NT2/D1 (cell line): ENCODE measurements at regions not wholly inside any gene's neighbourhood (a gene's known extent, or its start where the extent isn't known, plus 50 kb on each side); places are given as distances from the start of the nearest gene placed in this dataset.

ENCODE experiments used
- DNase-seq: peaks from one replicate; pipeline ENCODE4 v3.0.0-alpha.2; 2011; ENCODE audit warnings: low read depth, low spot score
- H3K27me3 ChIP-seq: 2 replicates; pipeline ENCODE4 v1.6.0; 2011; ENCODE audit warnings: mild to moderate bottlenecking; ENCODE audit not compliant: insufficient read length, insufficient read depth
- H3K36me3 ChIP-seq: 2 replicates; pipeline ENCODE4 v1.6.1; 2011; ENCODE audit warnings: mild to moderate bottlenecking, low read length, mixed read lengths; ENCODE audit not compliant: insufficient read depth, insufficient read length
- H3K4me1 ChIP-seq: 2 replicates; pipeline ENCODE4 v1.5.1; 2011; ENCODE audit not compliant: insufficient read depth, insufficient read length
- H3K4me3 ChIP-seq: 2 replicates; pipeline ENCODE4 v1.5.1; 2011; ENCODE audit warnings: low read depth; ENCODE audit not compliant: insufficient read length
- H3K9ac ChIP-seq: 2 replicates; pipeline ENCODE4 v1.6.0; 2011; ENCODE audit warnings: low read depth; ENCODE audit not compliant: insufficient read length
- H3K9me3 ChIP-seq: 2 replicates; pipeline ENCODE4 v1.5.1; 2011; ENCODE audit warnings: mild to moderate bottlenecking, low read length; ENCODE audit not compliant: insufficient read depth
- SUZ12 ChIP-seq: IDR thresholded peaks from 2 replicates; pipeline ENCODE4 v1.6.1; 2011; ENCODE audit not compliant: insufficient read length, insufficient read depth; ENCODE audit errors: extremely low read depth
- YY1 ChIP-seq: IDR thresholded peaks from 2 replicates; pipeline ENCODE4 v1.6.1; 2011; ENCODE audit not compliant: insufficient read length, insufficient read depth
- ZNF274 ChIP-seq: IDR thresholded peaks from 2 replicates; pipeline ENCODE4 v1.6.1; 2011; ENCODE audit warnings: mild to moderate bottlenecking, low read depth, low read length

GRCh38 chr16:86035906-86036305 is 136.9 kb downstream of the IRF8 start:
- Histone ChIP-seq H3K4me1 (peaks cover 29% of the 10 kb centered on the region), H3K9me3 (peaks cover 5% of the 10 kb centered on the region; the same call in 1 of the 2 replicates), H3K36me3 (no peaks in the 10 kb centered on the region), H3K9ac (no peak overlapping the region), H3K4me3 (no peak overlapping the region), H3K27me3 (peaks cover 19% of the 10 kb centered on the region)
- no peak for DNase-seq
- no peak for TF ChIP-seq YY1
- TF ChIP-seq ZNF274 = no peak
- TF ChIP-seq SUZ12 = no peak

DNA sequence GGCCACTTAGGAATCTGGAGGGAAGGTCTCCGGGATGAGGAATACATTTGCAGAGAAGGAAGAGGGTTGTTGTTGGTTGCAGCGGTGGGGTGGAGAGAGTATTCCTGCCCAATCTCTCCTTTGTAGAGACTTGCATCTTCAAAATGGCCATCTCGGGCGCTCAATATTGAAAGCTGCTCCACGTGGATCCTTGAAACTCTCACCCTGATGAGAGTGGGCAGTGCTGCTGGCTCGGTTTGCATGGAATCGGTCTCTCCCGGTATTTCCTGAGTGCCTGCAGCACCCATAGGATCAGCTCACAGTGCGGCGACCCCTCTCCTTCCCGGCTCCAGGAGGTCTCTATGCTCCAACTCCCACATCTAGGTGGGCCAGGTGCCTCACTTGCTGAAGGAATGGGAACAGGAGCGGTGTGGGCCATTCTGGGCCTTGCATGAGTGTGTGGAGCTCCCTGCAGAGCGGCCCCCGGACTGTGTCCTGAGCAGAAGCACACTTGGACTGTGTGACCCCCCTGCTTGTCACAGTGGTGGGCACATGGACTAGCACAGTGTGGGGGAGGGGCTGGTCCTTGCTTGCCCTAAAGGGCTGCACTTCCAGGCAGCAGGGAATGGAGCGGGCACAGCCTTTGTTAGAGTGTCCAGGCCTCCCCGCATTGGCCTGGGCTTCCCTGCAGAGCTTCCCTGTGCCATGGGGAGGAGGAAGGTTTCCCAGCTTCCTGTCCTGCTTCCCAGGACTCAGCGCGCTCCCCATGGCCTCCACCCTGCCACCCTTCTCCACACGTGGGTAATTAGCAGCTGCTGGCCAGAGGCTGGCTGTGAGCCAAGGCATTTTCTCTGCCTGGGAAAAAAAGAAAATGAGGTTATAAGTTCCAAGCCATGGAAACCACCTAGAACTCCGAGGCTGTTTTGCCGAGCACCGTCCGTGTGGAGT is 139.3 kb downstream of the IRF8 start:
- H3K9me3 ChIP-seq = no peaks in the 10 kb centered on the region
- H3K27me3 ChIP-seq = peaks cover 32% of the 10 kb centered on the region
- H3K9ac ChIP-seq = no peak overlapping the region
- no peak for DNase-seq
- H3K36me3 ChIP-seq = no peaks in the 10 kb centered on the region
- no peak for TF ChIP-seq YY1
- no peak for TF ChIP-seq ZNF274
- no peak for TF ChIP-seq SUZ12
- peaks cover 17% of the 10 kb centered on the region for H3K4me1 ChIP-seq
- no peak overlapping the region for H3K4me3 ChIP-seq

DNA sequence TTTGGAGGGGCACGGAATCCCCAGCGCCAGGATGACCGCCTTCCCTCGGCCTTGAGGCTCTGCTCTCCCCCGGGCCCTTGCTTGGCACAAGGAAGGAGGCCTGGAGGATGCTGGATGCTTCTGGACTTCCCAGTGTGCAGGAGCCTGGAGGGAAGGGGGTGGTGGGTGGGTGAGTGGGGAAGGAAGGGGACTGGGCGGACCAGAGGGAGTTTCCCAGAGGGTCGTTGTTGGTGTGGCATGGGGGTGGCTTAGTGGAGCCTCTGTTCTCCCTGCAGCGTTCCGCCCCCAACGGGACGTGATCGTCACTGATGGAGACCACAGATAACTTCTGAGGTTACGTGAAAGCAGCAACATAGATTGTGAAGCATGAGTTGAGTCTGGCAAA is 140.0 kb downstream of the IRF8 start:
- H3K9me3 ChIP-seq = no peaks in the 10 kb centered on the region
- peaks cover 27% of the 10 kb centered on the region for H3K27me3 ChIP-seq
- DNase-seq = no peak
- no peak overlapping the region for H3K9ac ChIP-seq
- peaks cover 16% of the 10 kb centered on the region for H3K4me1 ChIP-seq
- no peaks in the 10 kb centered on the region for H3K36me3 ChIP-seq
- no peak overlapping the region for H3K4me3 ChIP-seq
- TF ChIP-seq ZNF274 = no peak
- no peak for TF ChIP-seq YY1
- TF ChIP-seq SUZ12 = no peak

GRCh38 chr16:86039606-86040005 is 140.6 kb downstream of the IRF8 start:
- Histone ChIP-seq H3K36me3 (no peaks in the 10 kb centered on the region), H3K4me3 (no peak overlapping the region), H3K4me1 (peaks cover 13% of the 10 kb centered on the region), H3K9ac (no peak overlapping the region), H3K9me3 (no peaks in the 10 kb centered on the region), H3K27me3 (peaks cover 26% of the 10 kb centered on the region)
- TF ChIP-seq YY1 (no peak), SUZ12 (no peak), ZNF274 (no peak)
- DNase-seq = no peak

DNA sequence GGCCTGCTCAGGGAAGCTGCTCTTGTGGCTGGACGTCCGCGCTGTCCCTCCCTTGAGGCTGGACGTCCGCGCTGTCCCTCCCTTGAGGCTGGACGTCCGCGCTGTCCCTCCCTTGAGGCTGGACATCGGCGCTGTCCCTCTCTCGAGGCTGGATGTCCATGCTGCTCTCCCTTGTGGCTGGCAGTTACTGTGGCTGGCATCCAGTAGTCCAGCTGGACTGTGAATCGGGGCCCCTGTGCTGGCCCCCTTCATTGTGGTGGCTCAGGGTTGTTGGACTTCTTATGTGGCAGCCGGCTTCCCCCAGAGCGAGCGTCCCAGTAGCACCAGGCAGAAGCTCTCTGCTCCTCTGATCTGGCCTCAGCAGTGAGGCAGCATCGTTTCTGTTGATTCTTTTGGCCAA is 141.5 kb downstream of the IRF8 start:
- Histone ChIP-seq H3K9me3 (no peaks in the 10 kb centered on the region), H3K9ac (no peak overlapping the region), H3K36me3 (no peaks in the 10 kb centered on the region), H3K4me1 (peaks cover 10% of the 10 kb centered on the region), H3K27me3 (peaks cover 29% of the 10 kb centered on the region), H3K4me3 (no peak overlapping the region)
- no peak for DNase-seq
- TF ChIP-seq SUZ12 (no peak), YY1 (no peak)

GRCh38 chr16:86041215-86041614 is 142.3 kb downstream of the IRF8 start:
- no peaks in the 10 kb centered on the region for H3K36me3 ChIP-seq
- TF ChIP-seq YY1 = no peak
- TF ChIP-seq ZNF274 = no peak
- no peak for TF ChIP-seq SUZ12
- peaks cover 26% of the 10 kb centered on the region for H3K27me3 ChIP-seq
- no peaks in the 10 kb centered on the region for H3K9me3 ChIP-seq
- no peak overlapping the region for H3K4me3 ChIP-seq
- no peak overlapping the region for H3K9ac ChIP-seq
- H3K4me1 ChIP-seq = peaks cover 12% of the 10 kb centered on the region
- no peak for DNase-seq

DNA sequence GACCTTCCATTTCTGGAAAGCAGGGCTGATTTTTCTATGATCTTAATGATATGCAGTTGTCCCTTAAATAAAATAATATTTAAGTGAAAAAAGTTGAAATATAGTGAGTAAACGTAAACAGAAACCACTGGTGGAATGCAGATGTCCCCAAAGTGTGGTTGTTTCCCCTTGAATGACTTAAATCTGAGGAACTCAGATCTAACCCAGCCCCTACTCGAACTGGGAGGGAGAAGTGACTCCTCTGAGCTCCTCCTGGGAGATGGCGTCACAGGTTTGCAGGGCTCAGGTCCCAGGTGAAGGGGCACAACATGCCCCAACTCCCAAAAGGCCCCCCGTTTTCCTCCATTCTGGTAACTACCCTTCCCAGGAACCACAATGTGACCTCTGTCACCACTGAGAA is 142.8 kb downstream of the IRF8 start:
- H3K4me3 ChIP-seq = no peak overlapping the region
- no peak overlapping the region for H3K9ac ChIP-seq
- no peaks in the 10 kb centered on the region for H3K9me3 ChIP-seq
- peaks cover 26% of the 10 kb centered on the region for H3K27me3 ChIP-seq
- no peaks in the 10 kb centered on the region for H3K36me3 ChIP-seq
- no peak for DNase-seq
- H3K4me1 ChIP-seq = peaks cover 14% of the 10 kb centered on the region
- TF ChIP-seq YY1 = no peak
- no peak for TF ChIP-seq ZNF274
- TF ChIP-seq SUZ12 = no peak

- Histone ChIP-seq H3K9ac (no peak overlapping the region), H3K27me3 (peaks cover 26% of the 10 kb centered on the region), H3K4me3 (no peak overlapping the region), H3K9me3 (no peaks in the 10 kb centered on the region), H3K4me1 (peaks cover 17% of the 10 kb centered on the region), H3K36me3 (no peaks in the 10 kb centered on the region)
- DNase-seq = no peak
- no peak for TF ChIP-seq ZNF274
- TF ChIP-seq YY1 = no peak
- TF ChIP-seq SUZ12 = no peak
These were observed 143.4 kb downstream of the IRF8 start for GRCh38 chr16:86042393-86042792.
